Transverse colon (tissue), 4 donors: ENCODE measurements at regions not wholly inside any gene's neighbourhood (a gene's known extent, or its start where the extent isn't known, plus 50 kb on each side); places are given as distances from the start of the nearest gene placed in this dataset.

Experiments used
- DNase-seq: peaks from one replicate; pipeline ENCODE4 v3.0.0-alpha.2; 2019
- H3K27ac ChIP-seq, 4 donors: fragments of 200-600 bp; sonication (generic); 2 replicates each; pipeline ENCODE4 v1.5.1; 2016 to 2018; ENCODE audit warnings: inconsistent platforms in 4 of 4
- H3K27me3 ChIP-seq: fragments of 200-600 bp; sonication (generic); 2 replicates; pipeline ENCODE4 v1.5.1; 2017; ENCODE audit warnings: inconsistent platforms
- H3K36me3 ChIP-seq, 4 donors: fragments of 200-600 bp; sonication (generic); 2 replicates each; pipeline ENCODE4 v1.5.1; 2017 to 2019; ENCODE audit warnings: inconsistent platforms in 4 of 4
- H3K4me1 ChIP-seq, 4 donors: fragments of 200-600 bp; sonication (generic); 2 replicates each; pipeline ENCODE4 v1.5.1; 2017 to 2020; ENCODE audit warnings: inconsistent platforms in 4 of 4
- H3K4me3 ChIP-seq, 4 donors: fragments of 200-600 bp; sonication (generic); 1 replicate in 1 of 4; 2 replicates in 3 of 4; pipeline versions ENCODE4 v1.5.1 to v1.6.1; 2017 to 2019; ENCODE audit warnings: inconsistent platforms in 4 of 4
- H3K9me3 ChIP-seq, 2 donors: fragments of 200-600 bp; sonication (generic); 2 replicates each; pipeline ENCODE4 v1.5.1; 2017 to 2019; ENCODE audit warnings: inconsistent platforms in 2 of 2
- CTCF ChIP-seq, 5 experiments: fragments of 200-600 bp in 3 of 5; fragments of 450-650 bp in 2 of 5; sonication (generic) in 3 of 5; IDR thresholded peaks; 1 replicate in 2 of 5; 2 replicates in 3 of 5; pipeline ENCODE4 v1.5.1; 2016 to 2017; ENCODE audit warnings: antibody characterized with exemption in 5 of 5, inconsistent platforms in 3 of 5, mild to moderate bottlenecking in 2 of 5, moderate library complexity in 1 of 5
- EP300 ChIP-seq: sonication (generic); formaldehyde crosslinking; IDR thresholded peaks from one replicate; pipeline ENCODE4 v1.6.1; 2017; ENCODE audit warnings: antibody characterized with exemption, low read depth
- POLR2A ChIP-seq: fragments of 450-650 bp; IDR thresholded peaks from one replicate; pipeline ENCODE4 v1.6.1; 2016; ENCODE audit warnings: antibody characterized with exemption, mild to moderate bottlenecking, moderate library complexity
- POLR2AphosphoS5 ChIP-seq, 3 donors: sonication (generic); formaldehyde crosslinking; IDR thresholded peaks; one replicate each; pipeline ENCODE4 v1.6.1; 2016; ENCODE audit warnings: antibody characterized with exemption in 3 of 3
- WGBS, 2 donors: methylation state at CpG; one replicate each; pipeline ENCODE4 v1.1.5; 2018; ENCODE audit warnings: low coverage in 1 of 2; 5-methylcytosine and 5-hydroxymethylcytosine counted together
- in situ Hi-C, 4 donors: fragments of 200-750 bp; cut with MboI; loops; one replicate each; pipeline versions ENCODE4 v1.15.0 to v1.15.1; 2017; ENCODE audit warnings: low sequenced_read_pairs in 3 of 4, low pct_ligation_motif_present in 1 of 4, low pct_unique_long_range_greater_than_20kb in 1 of 4
- intact Hi-C: fragments of 100-400 bp; cut with DNase I; formaldehyde crosslinking; loops from one replicate; pipeline ENCODE4 v1.15.1; 2023; ENCODE audit warnings: low total_unique reads

DNA sequence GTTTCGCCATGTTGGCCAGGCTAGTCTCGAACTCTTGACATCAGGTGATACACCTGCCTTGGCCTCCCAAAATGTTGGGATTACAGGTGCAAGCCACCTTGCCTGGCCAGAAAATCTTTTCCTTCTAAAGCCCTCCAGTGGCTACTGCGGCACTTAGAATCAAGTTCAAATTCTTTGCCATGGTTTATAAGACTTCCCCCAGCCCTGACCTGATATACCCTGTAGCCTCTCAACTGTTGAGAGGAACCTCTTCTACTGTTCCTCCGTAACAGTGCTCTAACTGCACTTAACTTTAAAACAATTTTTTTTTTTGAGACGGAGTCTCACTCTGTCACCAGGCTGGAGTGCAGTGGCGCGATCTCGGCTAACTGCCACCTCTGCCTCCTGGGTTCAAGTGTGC is 235.6 kb downstream of the BCAS1 start:
- Histone ChIP-seq H3K4me3 (no peak overlapping the region), H3K27me3 (no peaks in the 10 kb centered on the region), H3K4me1 (peaks cover 3 to 46% (median 23%) of the 10 kb centered on the region in 4 donors), H3K36me3 (no peaks in the 10 kb centered on the region), H3K27ac (no peak overlapping the region), H3K9me3 (no peaks in the 10 kb centered on the region)
- intact Hi-C loops = no loop called here
- WGBS, 2 donors = 89% methylated on average over 8 of the region's 8 CpGs; no CpG with 5 or more reads in 1 of the 2 donors
- no peak for TF ChIP-seq EP300
- no peak for TF ChIP-seq POLR2A
- no peak for TF ChIP-seq POLR2AphosphoS5 (IDR thresholded peaks at IDR 0.05)
- TF ChIP-seq CTCF (IDR thresholded peaks at IDR 0.05) = no peak
- in situ Hi-C loops = loop anchor here in 1 of 4 donors (25.0 kb wide), 1 partner anchor 247 kb away; the partner anchor contains the start of gene ZNF217
- no peak for DNase-seq

DNA sequence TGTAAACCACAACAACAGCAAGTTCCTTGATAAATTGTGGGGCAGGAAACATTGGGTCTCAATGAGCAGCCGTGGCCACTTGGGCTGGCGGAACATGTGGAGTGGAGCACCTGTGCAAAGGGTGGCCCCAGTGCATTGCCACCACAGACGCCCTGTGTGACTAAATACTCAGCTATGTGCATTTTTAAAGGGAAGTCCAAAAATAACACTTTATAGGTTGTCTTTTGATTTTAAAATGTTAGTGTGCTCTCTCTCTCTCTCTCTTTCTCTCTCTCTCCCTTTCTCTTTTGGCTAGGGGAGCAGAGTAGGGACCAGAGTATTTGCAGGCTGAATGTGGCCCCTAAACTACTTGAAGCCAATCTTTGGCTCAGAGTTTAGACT is 236.3 kb downstream of the BCAS1 start:
- Histone ChIP-seq H3K4me1 (peaks cover 6 to 46% (median 23%) of the 10 kb centered on the region in 4 donors), H3K4me3 (no peak overlapping the region), H3K27ac (no peak overlapping the region), H3K36me3 (no peaks in the 10 kb centered on the region), H3K9me3 (no peaks in the 10 kb centered on the region), H3K27me3 (no peaks in the 10 kb centered on the region)
- no peak for TF ChIP-seq POLR2A
- no peak for TF ChIP-seq EP300
- no peak for TF ChIP-seq POLR2AphosphoS5 (IDR thresholded peaks at IDR 0.05)
- no peak for TF ChIP-seq CTCF (IDR thresholded peaks at IDR 0.05)
- no peak for DNase-seq
- in situ Hi-C loops (loop anchor here in 1 of 4 donors (25.0 kb wide), 1 partner anchor 247 kb away; the partner anchor contains the start of gene ZNF217), intact Hi-C loops (no loop called here)
- WGBS, 2 donors = 69% methylated on average over 3 of the region's 3 CpGs; no CpG with 5 or more reads in 1 of the 2 donors

DNA sequence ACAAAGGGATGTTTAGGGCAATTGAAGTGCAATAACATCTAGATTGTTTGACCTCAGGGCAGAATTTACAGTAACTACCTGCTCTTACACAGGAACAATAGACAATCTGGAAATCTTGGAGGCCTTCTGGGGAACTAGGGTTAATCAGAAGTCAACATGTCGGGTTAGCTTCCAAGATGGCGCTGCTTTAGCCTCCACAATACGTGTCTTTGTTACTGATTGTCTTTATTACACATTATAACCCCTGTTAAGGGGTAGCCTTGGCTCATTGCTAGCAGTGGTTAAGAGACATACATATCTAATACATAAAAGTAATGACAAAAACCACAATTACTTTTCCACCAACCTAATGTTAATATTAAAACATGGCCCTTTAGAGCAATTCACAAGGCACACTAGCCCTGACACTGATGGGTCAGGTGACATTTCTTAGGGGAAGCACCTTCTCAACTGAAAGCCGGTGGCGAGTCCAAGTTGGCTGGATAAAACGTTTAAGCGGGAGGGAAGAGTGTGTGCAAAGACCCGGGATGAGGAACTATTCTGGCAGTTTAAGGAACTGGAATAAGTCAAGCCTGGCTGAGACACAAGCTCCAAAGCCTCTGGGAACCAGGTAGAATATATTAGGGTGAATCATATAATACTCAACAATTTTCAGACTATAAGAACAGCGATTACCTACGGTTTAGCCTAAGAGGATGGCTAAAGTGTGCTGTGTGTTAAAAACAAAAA is 236.9 kb downstream of the BCAS1 start:
- DNase-seq = no peak
- WGBS, 2 donors = 74 to 77% methylated on average over 6 to 10 of the region's 10 CpGs
- Histone ChIP-seq H3K4me1 (peaks cover 6 to 46% (median 23%) of the 10 kb centered on the region in 4 donors), H3K4me3 (no peak overlapping the region), H3K27ac (no peak overlapping the region), H3K27me3 (no peaks in the 10 kb centered on the region), H3K9me3 (no peaks in the 10 kb centered on the region), H3K36me3 (no peaks in the 10 kb centered on the region)
- intact Hi-C loops (no loop called here), in situ Hi-C loops (loop anchor here in 1 of 4 donors (25.0 kb wide), 1 partner anchor 246 kb away; the partner anchor contains the start of gene ZNF217)
- TF ChIP-seq POLR2A (no peak), CTCF (IDR thresholded peaks at IDR 0.05) (no peak), EP300 (no peak)

DNA sequence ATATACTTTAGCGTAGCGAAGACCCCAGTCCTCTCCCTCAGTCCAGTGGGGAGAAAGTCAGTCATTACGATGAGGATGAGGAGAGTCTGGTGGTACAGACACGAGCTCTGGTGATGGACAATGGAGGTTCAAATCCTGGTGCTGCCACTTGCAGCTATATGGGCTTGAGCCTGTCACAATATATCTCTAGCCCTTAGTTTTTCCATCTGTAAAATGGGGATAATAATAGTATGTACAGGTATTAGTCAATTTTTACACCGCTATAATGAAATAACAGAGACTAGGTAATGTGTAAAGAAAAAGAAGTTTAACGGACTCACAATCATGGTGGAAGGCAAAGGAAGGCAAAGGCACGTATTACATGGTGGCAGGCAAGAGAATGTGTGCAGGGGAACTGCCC is 237.9 kb downstream of the BCAS1 start:
- TF ChIP-seq CTCF (IDR thresholded peaks at IDR 0.05) (no peak), POLR2AphosphoS5 (IDR thresholded peaks at IDR 0.05) (no peak), EP300 (no peak), POLR2A (no peak)
- Histone ChIP-seq H3K4me3 (no peak overlapping the region), H3K36me3 (no peaks in the 10 kb centered on the region), H3K9me3 (no peaks in the 10 kb centered on the region), H3K27ac (no peak overlapping the region), H3K27me3 (no peaks in the 10 kb centered on the region), H3K4me1 (peaks cover 6 to 50% (median 22%) of the 10 kb centered on the region in 4 donors)
- no peak for DNase-seq
- 97 to 99% methylated on average over 7 of the region's 7 CpGs for whole genome bisulfite sequencing, 2 donors
- intact Hi-C loops = no loop called here
- in situ Hi-C loops = loop anchor here in 1 of 4 donors (25.0 kb wide), 1 partner anchor 245 kb away; the partner anchor contains the start of gene ZNF217
